GM23338 (cell line): ENCODE measurements at regions not wholly inside any gene's neighbourhood (a gene's known extent, or its start where the extent isn't known, plus 50 kb on each side); places are given as distances from the start of the nearest gene placed in this dataset.

Experiments
- ATAC-seq: fragments of 200-7000 bp; cut with Tn5 transposase; 3 replicates; pipeline ENCODE4 v1.9.1; 2020
- DNase-seq: peaks from one replicate; pipeline ENCODE4 v3.0.0-alpha.2; 2015; ENCODE audit warnings: low spot score
- H2AFZ ChIP-seq: fragments of 200-600 bp; sonication (generic); 2 replicates; pipeline ENCODE4 v1.8.0; 2016; ENCODE audit warnings: antibody characterized with exemption, mild to moderate bottlenecking, moderate library complexity
- H3F3A ChIP-seq: fragments of 200-600 bp; sonication (generic); replicated peaks from 2 replicates; pipeline ENCODE4 v1.8.0; 2017; ENCODE audit warnings: antibody characterized with exemption, mixed run types, low read depth
- H3K27ac ChIP-seq: fragments of 200-600 bp; sonication (generic); 2 replicates; pipeline ENCODE4 v1.6.1; 2016; ENCODE audit warnings: low read depth
- H3K27me3 ChIP-seq: fragments of 200-600 bp; sonication (generic); 2 replicates; pipeline ENCODE4 v1.8.0; 2016; ENCODE audit warnings: mild to moderate bottlenecking, mixed run types, moderate library complexity; ENCODE audit not compliant: insufficient read depth
- H3K36me3 ChIP-seq: fragments of 200-600 bp; sonication (generic); 2 replicates; pipeline ENCODE4 v1.8.0; 2016; ENCODE audit warnings: mild to moderate bottlenecking; ENCODE audit not compliant: insufficient read depth
- H3K4me1 ChIP-seq: fragments of 200-600 bp; sonication (generic); 2 replicates; pipeline ENCODE4 v1.8.0; 2016; ENCODE audit warnings: mild to moderate bottlenecking, moderate library complexity; ENCODE audit not compliant: insufficient read depth
- H3K4me2 ChIP-seq: fragments of 200-600 bp; sonication (generic); 2 replicates; pipeline ENCODE4 v1.7.1; 2017; ENCODE audit warnings: mixed run types
- H3K4me3 ChIP-seq: fragments of 200-600 bp; sonication (generic); 2 replicates; pipeline ENCODE4 v1.6.1; 2016; ENCODE audit warnings: mixed run types
- H3K79me2 ChIP-seq: fragments of 200-600 bp; sonication (generic); replicated peaks from 2 replicates; pipeline ENCODE4 v1.8.0; 2017; ENCODE audit warnings: mild to moderate bottlenecking; ENCODE audit not compliant: insufficient read depth
- H3K9me2 ChIP-seq: fragments of 200-600 bp; sonication (generic); 2 replicates; pipeline ENCODE4 v1.8.0; 2017; ENCODE audit not compliant: insufficient read depth
- H4K20me1 ChIP-seq: fragments of 200-600 bp; sonication (generic); replicated peaks from 2 replicates; pipeline ENCODE4 v1.8.0; 2017; ENCODE audit warnings: mild to moderate bottlenecking; ENCODE audit not compliant: insufficient read depth
- H3K27ac Mint-ChIP-seq: 2 replicates; pipeline ENCODE4 v1.8.0; 2020; ENCODE audit warnings: inconsistent platforms, mild to moderate bottlenecking, moderate library complexity, mixed read lengths
- H3K27me3 Mint-ChIP-seq: 3 replicates; pipeline ENCODE4 v1.8.0; 2022; ENCODE audit warnings: low read depth, mild to moderate bottlenecking, moderate library complexity, mixed read lengths, inconsistent platforms; ENCODE audit not compliant: insufficient read depth, poor library complexity
- H3K36me3 Mint-ChIP-seq: 3 replicates; pipeline ENCODE4 v1.8.0; 2021; ENCODE audit warnings: low read depth, mild to moderate bottlenecking, inconsistent platforms, moderate library complexity, mixed read lengths
- H3K4me1 Mint-ChIP-seq: 3 replicates; pipeline ENCODE4 v1.8.0; 2020; ENCODE audit warnings: mild to moderate bottlenecking, inconsistent platforms, mixed read lengths
- H3K4me3 Mint-ChIP-seq: 3 replicates; pipeline ENCODE4 v1.8.0; 2021; ENCODE audit warnings: moderate library complexity, mild to moderate bottlenecking, inconsistent platforms, mixed read lengths
- H3K9me3 Mint-ChIP-seq: 3 replicates; pipeline ENCODE4 v1.8.0; 2020; ENCODE audit warnings: moderate library complexity, mild to moderate bottlenecking, inconsistent platforms, mixed read lengths
- CREB1 ChIP-seq: fragments of 250-450 bp; sonication (Bioruptor Pico); IDR thresholded peaks from 2 replicates; pipeline ENCODE4 v1.5.0; 2020; ENCODE audit warnings: low read depth, mild to moderate bottlenecking, moderate library complexity
- JUNB ChIP-seq: IDR thresholded peaks from one replicate; pipeline ENCODE4 v1.6.1; 2016; ENCODE audit warnings: antibody characterized with exemption; ENCODE audit not compliant: unreplicated experiment
- NANOG ChIP-seq: IDR thresholded peaks from 2 replicates; pipeline ENCODE4 v1.6.1; 2016; ENCODE audit warnings: antibody characterized with exemption, borderline replicate concordance
- POLR2AphosphoS5 ChIP-seq: IDR thresholded peaks from 2 replicates; pipeline ENCODE4 v1.6.1; 2016; ENCODE audit warnings: antibody characterized with exemption, low read depth
- STAT1 ChIP-seq: IDR thresholded peaks from one replicate; pipeline ENCODE4 v1.6.1; 2016; ENCODE audit warnings: antibody characterized with exemption; ENCODE audit not compliant: unreplicated experiment
- ZNF114 ChIP-seq: fragments of 250-450 bp; sonication (Bioruptor Pico); IDR thresholded peaks from 2 replicates; pipeline ENCODE4 v1.5.0; 2020; ENCODE audit warnings: mild to moderate bottlenecking, moderate library complexity
- ZNF331 ChIP-seq: fragments of 250-450 bp; sonication (Bioruptor Pico); IDR thresholded peaks from 2 replicates; pipeline ENCODE4 v1.5.0; 2020; ENCODE audit warnings: low read depth, mild to moderate bottlenecking, moderate library complexity
- TF ChIP-seq, protein P1 (sequence below), 2 experiments: fragments of 200-600 bp in 1 of 2; sonication (generic) in 1 of 2; conservative IDR thresholded peaks; 2 replicates each; pipeline versions ENCODE4 v1.5.1 to v1.6.1; 2016 to 2017; ENCODE audit warnings: antibody characterized with exemption in 2 of 2, low read depth in 2 of 2, mild to moderate bottlenecking in 2 of 2, moderate library complexity in 1 of 2
- TF ChIP-seq, protein P2 (sequence below): fragments of 250-450 bp; sonication (Bioruptor Pico); IDR thresholded peaks from 2 replicates; pipeline ENCODE4 v1.5.0; 2020; ENCODE audit warnings: mild to moderate bottlenecking, moderate library complexity
- TF ChIP-seq, protein P3 (sequence below): IDR thresholded peaks from one replicate; pipeline ENCODE4 v1.6.1; 2018; ENCODE audit warnings: antibody characterized with exemption; ENCODE audit not compliant: unreplicated experiment
- TF ChIP-seq, protein P4 (sequence below): IDR thresholded peaks from 2 replicates; pipeline ENCODE4 v1.6.1; 2016; ENCODE audit warnings: antibody characterized with exemption

DNA sequence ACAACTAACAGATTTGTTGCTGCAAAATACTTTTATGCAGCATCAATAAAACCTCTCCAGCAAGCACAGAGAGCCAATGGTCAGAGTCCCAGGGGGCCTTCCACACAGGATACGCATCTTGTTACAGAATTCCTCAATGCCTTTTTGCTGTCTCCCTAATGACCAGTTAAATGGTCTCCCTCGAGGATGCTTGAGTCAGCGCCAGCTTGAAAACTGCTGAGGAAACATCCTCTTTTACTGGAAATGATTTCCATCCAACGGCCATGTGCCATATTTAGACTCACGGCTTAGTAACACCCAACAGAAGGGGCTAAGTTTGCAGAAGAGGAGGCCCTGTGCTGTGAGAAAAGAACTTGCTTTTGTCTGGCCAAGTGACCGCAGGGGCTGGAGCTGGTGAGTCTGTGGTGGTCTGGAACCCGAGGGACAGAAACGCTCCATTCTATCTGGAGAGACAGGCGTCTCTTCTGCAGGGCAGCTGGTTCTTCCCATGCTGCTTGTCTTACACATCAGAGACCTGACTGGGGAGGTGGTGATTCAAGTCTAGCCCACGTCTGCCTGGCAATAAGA lies 496.4 kb downstream of the SETD4 start (continued):
- TF ChIP-seq POLR2AphosphoS5 (no peak), STAT1 (no peak), ZNF114 (CRISPR knock-in tag) (no peak), JUNB (no peak)
- TF ChIP-seq, protein P1, sequence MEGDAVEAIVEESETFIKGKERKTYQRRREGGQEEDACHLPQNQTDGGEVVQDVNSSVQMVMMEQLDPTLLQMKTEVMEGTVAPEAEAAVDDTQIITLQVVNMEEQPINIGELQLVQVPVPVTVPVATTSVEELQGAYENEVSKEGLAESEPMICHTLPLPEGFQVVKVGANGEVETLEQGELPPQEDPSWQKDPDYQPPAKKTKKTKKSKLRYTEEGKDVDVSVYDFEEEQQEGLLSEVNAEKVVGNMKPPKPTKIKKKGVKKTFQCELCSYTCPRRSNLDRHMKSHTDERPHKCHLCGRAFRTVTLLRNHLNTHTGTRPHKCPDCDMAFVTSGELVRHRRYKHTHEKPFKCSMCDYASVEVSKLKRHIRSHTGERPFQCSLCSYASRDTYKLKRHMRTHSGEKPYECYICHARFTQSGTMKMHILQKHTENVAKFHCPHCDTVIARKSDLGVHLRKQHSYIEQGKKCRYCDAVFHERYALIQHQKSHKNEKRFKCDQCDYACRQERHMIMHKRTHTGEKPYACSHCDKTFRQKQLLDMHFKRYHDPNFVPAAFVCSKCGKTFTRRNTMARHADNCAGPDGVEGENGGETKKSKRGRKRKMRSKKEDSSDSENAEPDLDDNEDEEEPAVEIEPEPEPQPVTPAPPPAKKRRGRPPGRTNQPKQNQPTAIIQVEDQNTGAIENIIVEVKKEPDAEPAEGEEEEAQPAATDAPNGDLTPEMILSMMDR (conservative IDR thresholded peaks at IDR 0.05; ENCODE audit: low read depth in 2 of 2): no peak
- TF ChIP-seq, protein P2, sequence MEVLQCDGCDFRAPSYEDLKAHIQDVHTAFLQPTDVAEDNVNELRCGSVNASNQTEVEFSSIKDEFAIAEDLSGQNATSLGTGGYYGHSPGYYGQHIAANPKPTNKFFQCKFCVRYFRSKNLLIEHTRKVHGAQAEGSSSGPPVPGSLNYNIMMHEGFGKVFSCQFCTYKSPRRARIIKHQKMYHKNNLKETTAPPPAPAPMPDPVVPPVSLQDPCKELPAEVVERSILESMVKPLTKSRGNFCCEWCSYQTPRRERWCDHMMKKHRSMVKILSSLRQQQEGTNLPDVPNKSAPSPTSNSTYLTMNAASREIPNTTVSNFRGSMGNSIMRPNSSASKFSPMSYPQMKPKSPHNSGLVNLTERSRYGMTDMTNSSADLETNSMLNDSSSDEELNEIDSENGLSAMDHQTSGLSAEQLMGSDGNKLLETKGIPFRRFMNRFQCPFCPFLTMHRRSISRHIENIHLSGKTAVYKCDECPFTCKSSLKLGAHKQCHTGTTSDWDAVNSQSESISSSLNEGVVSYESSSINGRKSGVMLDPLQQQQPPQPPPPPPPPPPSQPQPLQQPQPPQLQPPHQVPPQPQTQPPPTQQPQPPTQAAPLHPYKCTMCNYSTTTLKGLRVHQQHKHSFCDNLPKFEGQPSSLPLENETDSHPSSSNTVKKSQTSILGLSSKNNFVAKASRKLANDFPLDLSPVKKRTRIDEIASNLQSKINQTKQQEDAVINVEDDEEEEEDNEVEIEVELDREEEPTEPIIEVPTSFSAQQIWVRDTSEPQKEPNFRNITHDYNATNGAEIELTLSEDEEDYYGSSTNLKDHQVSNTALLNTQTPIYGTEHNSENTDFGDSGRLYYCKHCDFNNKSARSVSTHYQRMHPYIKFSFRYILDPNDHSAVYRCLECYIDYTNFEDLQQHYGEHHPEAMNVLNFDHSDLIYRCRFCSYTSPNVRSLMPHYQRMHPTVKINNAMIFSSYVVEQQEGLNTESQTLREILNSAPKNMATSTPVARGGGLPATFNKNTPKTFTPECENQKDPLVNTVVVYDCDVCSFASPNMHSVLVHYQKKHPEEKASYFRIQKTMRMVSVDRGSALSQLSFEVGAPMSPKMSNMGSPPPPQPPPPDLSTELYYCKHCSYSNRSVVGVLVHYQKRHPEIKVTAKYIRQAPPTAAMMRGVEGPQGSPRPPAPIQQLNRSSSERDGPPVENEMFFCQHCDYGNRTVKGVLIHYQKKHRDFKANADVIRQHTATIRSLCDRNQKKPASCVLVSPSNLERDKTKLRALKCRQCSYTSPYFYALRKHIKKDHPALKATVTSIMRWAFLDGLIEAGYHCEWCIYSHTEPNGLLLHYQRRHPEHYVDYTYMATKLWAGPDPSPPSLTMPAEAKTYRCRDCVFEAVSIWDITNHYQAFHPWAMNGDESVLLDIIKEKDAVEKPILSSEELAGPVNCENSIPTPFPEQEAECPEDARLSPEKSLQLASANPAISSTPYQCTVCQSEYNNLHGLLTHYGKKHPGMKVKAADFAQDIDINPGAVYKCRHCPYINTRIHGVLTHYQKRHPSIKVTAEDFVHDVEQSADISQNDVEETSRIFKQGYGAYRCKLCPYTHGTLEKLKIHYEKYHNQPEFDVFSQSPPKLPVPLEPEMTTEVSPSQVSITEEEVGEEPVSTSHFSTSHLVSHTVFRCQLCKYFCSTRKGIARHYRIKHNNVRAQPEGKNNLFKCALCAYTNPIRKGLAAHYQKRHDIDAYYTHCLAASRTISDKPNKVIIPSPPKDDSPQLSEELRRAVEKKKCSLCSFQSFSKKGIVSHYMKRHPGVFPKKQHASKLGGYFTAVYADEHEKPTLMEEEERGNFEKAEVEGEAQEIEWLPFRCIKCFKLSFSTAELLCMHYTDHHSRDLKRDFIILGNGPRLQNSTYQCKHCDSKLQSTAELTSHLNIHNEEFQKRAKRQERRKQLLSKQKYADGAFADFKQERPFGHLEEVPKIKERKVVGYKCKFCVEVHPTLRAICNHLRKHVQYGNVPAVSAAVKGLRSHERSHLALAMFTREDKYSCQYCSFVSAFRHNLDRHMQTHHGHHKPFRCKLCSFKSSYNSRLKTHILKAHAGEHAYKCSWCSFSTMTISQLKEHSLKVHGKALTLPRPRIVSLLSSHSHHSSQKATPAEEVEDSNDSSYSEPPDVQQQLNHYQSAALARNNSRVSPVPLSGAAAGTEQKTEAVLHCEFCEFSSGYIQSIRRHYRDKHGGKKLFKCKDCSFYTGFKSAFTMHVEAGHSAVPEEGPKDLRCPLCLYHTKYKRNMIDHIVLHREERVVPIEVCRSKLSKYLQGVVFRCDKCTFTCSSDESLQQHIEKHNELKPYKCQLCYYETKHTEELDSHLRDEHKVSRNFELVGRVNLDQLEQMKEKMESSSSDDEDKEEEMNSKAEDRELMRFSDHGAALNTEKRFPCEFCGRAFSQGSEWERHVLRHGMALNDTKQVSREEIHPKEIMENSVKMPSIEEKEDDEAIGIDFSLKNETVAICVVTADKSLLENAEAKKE (CRISPR knock-in tag): no peak

DNA sequence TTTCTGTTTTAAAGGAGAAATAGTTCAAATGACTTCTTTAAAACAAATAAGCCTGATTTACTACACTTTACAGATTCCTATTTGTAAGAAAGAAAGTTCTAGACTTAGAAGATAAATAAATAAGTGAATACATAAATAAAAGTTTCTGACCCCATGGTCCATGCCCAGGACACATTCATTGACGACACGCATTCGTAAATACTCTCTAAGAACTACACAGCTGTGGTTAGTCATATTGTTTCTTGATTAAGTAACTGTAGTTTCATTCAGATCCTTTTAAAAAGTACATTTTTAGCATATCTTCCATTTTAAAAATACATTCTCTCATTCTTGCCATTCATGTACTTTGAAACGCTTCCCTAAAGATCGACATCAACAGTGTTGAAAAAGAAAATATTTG lies 497.4 kb downstream of the SETD4 start:
- Histone ChIP-seq H3F3A (no peaks in the 10 kb centered on the region), H3K27ac (no peak overlapping the region), H3K4me2 (no peak overlapping the region), H3K36me3 (no peaks in the 10 kb centered on the region), H3K9me2 (peaks cover 12% of the 10 kb centered on the region; the same call in 1 of the 2 replicates), H3K79me2 (no peaks in the 10 kb centered on the region), H4K20me1 (no peaks in the 10 kb centered on the region), H3K4me3 (no peak overlapping the region), H2AFZ (no peak overlapping the region), H3K4me1 (0 out of 2 replicates have a peak, but pooled peaks cover 7% of the 10 kb centered on the region), H3K27me3 (no peaks in the 10 kb centered on the region)
- DNase-seq: no peak
- H3K4me3 Mint-ChIP-seq: no peak overlapping the region
- H3K27me3 Mint-ChIP-seq: peaks cover 2% of the 10 kb centered on the region
- no peak for ATAC-seq
- no peak overlapping the region for H3K27ac Mint-ChIP-seq
- peaks cover 2% of the 10 kb centered on the region; the same call in 2 of the 3 replicates for H3K4me1 Mint-ChIP-seq
- H3K9me3 Mint-ChIP-seq: peaks cover 8% of the 10 kb centered on the region; the same call in 2 of the 3 replicates
- peaks cover 4% of the 10 kb centered on the region; the same call in 2 of the 3 replicates for H3K36me3 Mint-ChIP-seq
- TF ChIP-seq, protein P3, sequence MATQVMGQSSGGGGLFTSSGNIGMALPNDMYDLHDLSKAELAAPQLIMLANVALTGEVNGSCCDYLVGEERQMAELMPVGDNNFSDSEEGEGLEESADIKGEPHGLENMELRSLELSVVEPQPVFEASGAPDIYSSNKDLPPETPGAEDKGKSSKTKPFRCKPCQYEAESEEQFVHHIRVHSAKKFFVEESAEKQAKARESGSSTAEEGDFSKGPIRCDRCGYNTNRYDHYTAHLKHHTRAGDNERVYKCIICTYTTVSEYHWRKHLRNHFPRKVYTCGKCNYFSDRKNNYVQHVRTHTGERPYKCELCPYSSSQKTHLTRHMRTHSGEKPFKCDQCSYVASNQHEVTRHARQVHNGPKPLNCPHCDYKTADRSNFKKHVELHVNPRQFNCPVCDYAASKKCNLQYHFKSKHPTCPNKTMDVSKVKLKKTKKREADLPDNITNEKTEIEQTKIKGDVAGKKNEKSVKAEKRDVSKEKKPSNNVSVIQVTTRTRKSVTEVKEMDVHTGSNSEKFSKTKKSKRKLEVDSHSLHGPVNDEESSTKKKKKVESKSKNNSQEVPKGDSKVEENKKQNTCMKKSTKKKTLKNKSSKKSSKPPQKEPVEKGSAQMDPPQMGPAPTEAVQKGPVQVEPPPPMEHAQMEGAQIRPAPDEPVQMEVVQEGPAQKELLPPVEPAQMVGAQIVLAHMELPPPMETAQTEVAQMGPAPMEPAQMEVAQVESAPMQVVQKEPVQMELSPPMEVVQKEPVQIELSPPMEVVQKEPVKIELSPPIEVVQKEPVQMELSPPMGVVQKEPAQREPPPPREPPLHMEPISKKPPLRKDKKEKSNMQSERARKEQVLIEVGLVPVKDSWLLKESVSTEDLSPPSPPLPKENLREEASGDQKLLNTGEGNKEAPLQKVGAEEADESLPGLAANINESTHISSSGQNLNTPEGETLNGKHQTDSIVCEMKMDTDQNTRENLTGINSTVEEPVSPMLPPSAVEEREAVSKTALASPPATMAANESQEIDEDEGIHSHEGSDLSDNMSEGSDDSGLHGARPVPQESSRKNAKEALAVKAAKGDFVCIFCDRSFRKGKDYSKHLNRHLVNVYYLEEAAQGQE: no peak
- TF ChIP-seq, protein P4, sequence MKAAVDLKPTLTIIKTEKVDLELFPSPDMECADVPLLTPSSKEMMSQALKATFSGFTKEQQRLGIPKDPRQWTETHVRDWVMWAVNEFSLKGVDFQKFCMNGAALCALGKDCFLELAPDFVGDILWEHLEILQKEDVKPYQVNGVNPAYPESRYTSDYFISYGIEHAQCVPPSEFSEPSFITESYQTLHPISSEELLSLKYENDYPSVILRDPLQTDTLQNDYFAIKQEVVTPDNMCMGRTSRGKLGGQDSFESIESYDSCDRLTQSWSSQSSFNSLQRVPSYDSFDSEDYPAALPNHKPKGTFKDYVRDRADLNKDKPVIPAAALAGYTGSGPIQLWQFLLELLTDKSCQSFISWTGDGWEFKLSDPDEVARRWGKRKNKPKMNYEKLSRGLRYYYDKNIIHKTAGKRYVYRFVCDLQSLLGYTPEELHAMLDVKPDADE: no peak
- TF ChIP-seq NANOG: no peak
- TF ChIP-seq JUNB: no peak
- no peak for TF ChIP-seq ZNF331 (CRISPR knock-in tag)
- no peak for TF ChIP-seq CREB1
- TF ChIP-seq ZNF114 (CRISPR knock-in tag): no peak
